Ovary (tissue), 7 donors: ENCODE measurements at regions not wholly inside any gene's neighbourhood (a gene's known extent, or its start where the extent isn't known, plus 50 kb on each side); places are given as distances from the start of the nearest gene placed in this dataset.
"Not testable (repeated sequence)": the region's sequence is repeated elsewhere in the genome, so short reads cannot be mapped to it uniquely, and the experiment has no call there.

Experiments used
- DNase-seq, 5 donors: peaks; one replicate each; pipeline ENCODE4 v3.0.0-alpha.2; 2019 to 2020
- H3K27ac ChIP-seq, 2 donors: fragments of 200-600 bp; one replicate each; pipeline versions ENCODE4 v1.5.1 to v1.8.0; 2019 to 2022
- H3K27me3 ChIP-seq: fragments of 200-600 bp; one replicate; pipeline ENCODE4 v1.8.0; 2022
- H3K36me3 ChIP-seq: fragments of 200-600 bp; sonication (generic); one replicate; pipeline ENCODE4 v1.5.1; 2019
- H3K4me1 ChIP-seq: one replicate; pipeline ENCODE4 v1.8.1; 2013; ENCODE audit warnings: mild to moderate bottlenecking, moderate library complexity; ENCODE audit not compliant: insufficient read depth
- H3K4me3 ChIP-seq: fragments of 200-600 bp; sonication (generic); one replicate; pipeline ENCODE4 v1.5.1; 2017
- H3K9me3 ChIP-seq, 2 donors: fragments of 200-600 bp in 1 of 2; sonication (generic) in 1 of 2; one replicate each; pipeline versions ENCODE4 v1.5.1 to v1.8.1; 2013 to 2019; ENCODE audit warnings: mild to moderate bottlenecking in 1 of 2, moderate library complexity in 1 of 2
- CTCF ChIP-seq, 3 donors: fragments of 450-650 bp in 2 of 3; fragments of 200-600 bp in 1 of 3; IDR thresholded peaks; one replicate each; pipeline versions ENCODE4 v1.5.1 to v1.8.0; 2016 to 2022; ENCODE audit warnings: antibody characterized with exemption in 3 of 3, mild to moderate bottlenecking in 1 of 3
- EP300 ChIP-seq: sonication (generic); formaldehyde crosslinking; IDR thresholded peaks from one replicate; pipeline ENCODE4 v1.6.1; 2017; ENCODE audit warnings: antibody characterized with exemption
- POLR2A ChIP-seq: fragments of 450-650 bp; IDR thresholded peaks from one replicate; pipeline ENCODE4 v1.6.1; 2017; ENCODE audit warnings: antibody characterized with exemption, mild to moderate bottlenecking, moderate library complexity
- WGBS, 3 donors: extraction: QIAGEN DNeasy Blood & Tissue Kit in 1 of 3; methylation state at CpG; one replicate each; pipeline versions ENCODE4 v1.1.5 to v1.1.7; 2013 to 2017; 5-methylcytosine and 5-hydroxymethylcytosine counted together
- intact Hi-C, 4 donors: fragments of 100-400 bp; cut with DNase I; formaldehyde crosslinking; loops; one replicate each; pipeline versions ENCODE4 v1.11.0 to v1.15.1; 2022 to 2023
- donor health status: DM: no; HTN: no; CAD: no; lungs with moderate emphysema.
- donor health status: DM: no; HTN: no; CAD: no.
- donor health status: Bipolar disorder and iron deficiency.
- donor health status: DM: no; HTN: no; CAD: no.
- donor health status: DM: yes; HTN: yes; CAD: no.

- no peaks in the 10 kb centered on the region for H3K9me3 ChIP-seq
- intact Hi-C loops: no loop called here
- H3K36me3 ChIP-seq: no peaks in the 10 kb centered on the region
- TF ChIP-seq POLR2A (no peak), EP300 (no peak)
- 21 to 59% (median 33%) methylated on average over 5 of the region's 5 CpGs for WGBS, 3 donors
- no peaks in the 10 kb centered on the region for H3K27me3 ChIP-seq
- H3K4me3 ChIP-seq: no peak overlapping the region
- no peaks in the 10 kb centered on the region for H3K4me1 ChIP-seq
- no peak for DNase-seq
- no peak overlapping the region for H3K27ac ChIP-seq
Measured at GRCh38 chr6:135710042-135710441, 141.5 kb upstream of the PDE7B start.

- no peak for TF ChIP-seq EP300
- H3K9me3 ChIP-seq: no peaks in the 10 kb centered on the region
- DNase-seq: no peak
- H3K27ac ChIP-seq: no peak overlapping the region
- intact Hi-C loops: no loop called here
- no peaks in the 10 kb centered on the region for H3K4me1 ChIP-seq
- H3K4me3 ChIP-seq: no peak overlapping the region
- H3K36me3 ChIP-seq: no peaks in the 10 kb centered on the region
- no peaks in the 10 kb centered on the region for H3K27me3 ChIP-seq
Measured at GRCh38 chr6:135722190-135722589, 129.3 kb upstream of the PDE7B start.

- WGBS, 3 donors: 83 to 89% (median 85%) methylated on average over 5 of the region's 5 CpGs
- no peak for DNase-seq
- Histone ChIP-seq H3K27ac (no peak overlapping the region), H3K4me3 (no peak overlapping the region), H3K27me3 (no peaks in the 10 kb centered on the region), H3K9me3 (no peaks in the 10 kb centered on the region), H3K4me1 (no peaks in the 10 kb centered on the region), H3K36me3 (no peaks in the 10 kb centered on the region)
- intact Hi-C loops: no loop called here
- TF ChIP-seq CTCF (IDR thresholded peaks at IDR 0.05) (no peak), EP300 (no peak), POLR2A (no peak)
Measured at GRCh38 chr6:135722679-135723078, 128.8 kb upstream of the PDE7B start.

GRCh38 chr6:135728589-135728988, 122.9 kb upstream of the PDE7B start:
- Histone ChIP-seq H3K4me3 (no peak overlapping the region), H3K36me3 (no peaks in the 10 kb centered on the region), H3K9me3 (no peaks in the 10 kb centered on the region), H3K27me3 (no peaks in the 10 kb centered on the region), H3K4me1 (no peaks in the 10 kb centered on the region), H3K27ac (no peak overlapping the region)
- intact Hi-C loops: no loop called here
- TF ChIP-seq POLR2A (no peak), EP300 (no peak), CTCF (IDR thresholded peaks at IDR 0.05) (no peak)
- WGBS, 3 donors: 75 to 76% (median 76%) methylated on average over 2 of the region's 2 CpGs
- DNase-seq: no peak

- no peak for DNase-seq
- H3K9me3 ChIP-seq: no peaks in the 10 kb centered on the region
- no peaks in the 10 kb centered on the region for H3K4me1 ChIP-seq
- no peak overlapping the region for H3K4me3 ChIP-seq
- H3K27ac ChIP-seq: no peak overlapping the region
- TF ChIP-seq EP300 (no peak), POLR2A (no peak), CTCF (IDR thresholded peaks at IDR 0.05) (no peak)
- WGBS, 3 donors: 95 to 99% (median 98%) methylated on average over 3 of the region's 3 CpGs
- H3K36me3 ChIP-seq: no peaks in the 10 kb centered on the region
- intact Hi-C loops: no loop called here
- no peaks in the 10 kb centered on the region for H3K27me3 ChIP-seq
Measured at GRCh38 chr6:135731116-135731515, 120.4 kb upstream of the PDE7B start.

GRCh38 chr6:135736351-135736750, 115.2 kb upstream of the PDE7B start:
- intact Hi-C loops: not testable (repeated sequence)

More at GRCh38 chr6:135736351-135736750, 115.2 kb upstream of the PDE7B start:
- not testable (repeated sequence) for H3K36me3 ChIP-seq, DNase-seq, H3K27me3 ChIP-seq, H3K9me3 ChIP-seq, H3K4me3 ChIP-seq, H3K4me1 ChIP-seq, H3K27ac ChIP-seq
- 92 to 96% (median 93%) methylated on average over 6 of the region's 6 CpGs for WGBS, 3 donors
